GM19468 (cell line): ENCODE measurements at regions not wholly inside any gene's neighbourhood (a gene's known extent, or its start where the extent isn't known, plus 50 kb on each side); places are given as distances from the start of the nearest gene placed in this dataset.
A peak's percentile ranks its signal among the peaks of the same experiment; 100 is the strongest.

Experiments used
- ATAC-seq: cut with Tn5 transposase; IDR thresholded peaks from one replicate; pipeline ENCODE4 v1.9.1; 2021; ENCODE audit warnings: mild to moderate bottlenecking, moderate library complexity, moderate number of reproducible peaks; ENCODE audit not compliant: unreplicated experiment; ENCODE audit errors: extremely low read depth

GRCh38 chr1:81635816-81636215 lies 164.9 kb upstream of the ADGRL2 start:
- ATAC-seq = no peak

GRCh38 chr1:81634294-81634693 lies 166.4 kb upstream of the ADGRL2 start:
- no peak for ATAC-seq

GRCh38 chr1:81619156-81619555 lies 181.6 kb upstream of the ADGRL2 start:
- no peak for ATAC-seq

GRCh38 chr1:81618376-81618775 lies 182.4 kb upstream of the ADGRL2 start:
- no peak for ATAC-seq

GRCh38 chr1:81617308-81617967 lies 183.3 kb upstream of the ADGRL2 start:
- no peak for ATAC-seq

- no peak for ATAC-seq
Measured at GRCh38 chr1:81613803-81614202, 186.9 kb upstream of the ADGRL2 start.

GRCh38 chr1:81607924-81608323 lies 192.8 kb upstream of the ADGRL2 start:
- no peak for ATAC-seq

- no peak for ATAC-seq
Measured at GRCh38 chr1:81607086-81607485, 193.6 kb upstream of the ADGRL2 start.

- no peak for ATAC-seq
Measured at GRCh38 chr1:81606656-81607055, 194.1 kb upstream of the ADGRL2 start.

- ATAC-seq = no peak
Measured at GRCh38 chr1:81605023-81605422, 195.7 kb upstream of the ADGRL2 start.

GRCh38 chr1:81600878-81601622 lies 199.7 kb upstream of the ADGRL2 start:
- ATAC-seq = no peak

GRCh38 chr1:81600363-81600762 lies 200.4 kb upstream of the ADGRL2 start:
- no peak for ATAC-seq

GRCh38 chr1:81598623-81599022 lies 202.1 kb upstream of the ADGRL2 start:
- ATAC-seq = peak; percentile 36

- no peak for ATAC-seq
Measured at GRCh38 chr1:81597720-81598426, 202.9 kb upstream of the ADGRL2 start.

- ATAC-seq = no peak
Measured at GRCh38 chr1:81596341-81596740, 204.4 kb upstream of the ADGRL2 start.

GRCh38 chr1:81594206-81594605 lies 206.5 kb upstream of the ADGRL2 start:
- ATAC-seq = no peak

- ATAC-seq = no peak
Measured at GRCh38 chr1:81592233-81592632, 208.5 kb upstream of the ADGRL2 start.

- ATAC-seq = no peak
Measured at GRCh38 chr1:81590171-81590570, 210.6 kb upstream of the ADGRL2 start.

GRCh38 chr1:81588149-81588548 lies 212.6 kb upstream of the ADGRL2 start:
- no peak for ATAC-seq

GRCh38 chr1:81587426-81587825 lies 213.3 kb upstream of the ADGRL2 start:
- no peak for ATAC-seq

- ATAC-seq = no peak
Measured at GRCh38 chr1:81585371-81585770, 215.4 kb upstream of the ADGRL2 start.
